GM21515 (cell line): ENCODE measurements at regions not wholly inside any gene's neighbourhood (a gene's known extent, or its start where the extent isn't known, plus 50 kb on each side); places are given as distances from the start of the nearest gene placed in this dataset.
"Not testable (repeated sequence)": the region's sequence is repeated elsewhere in the genome, so short reads cannot be mapped to it uniquely, and the experiment has no call there.

Experiments used
- ATAC-seq: cut with Tn5 transposase; IDR thresholded peaks from one replicate; pipeline ENCODE4 v1.9.1; 2021; ENCODE audit not compliant: unreplicated experiment

DNA sequence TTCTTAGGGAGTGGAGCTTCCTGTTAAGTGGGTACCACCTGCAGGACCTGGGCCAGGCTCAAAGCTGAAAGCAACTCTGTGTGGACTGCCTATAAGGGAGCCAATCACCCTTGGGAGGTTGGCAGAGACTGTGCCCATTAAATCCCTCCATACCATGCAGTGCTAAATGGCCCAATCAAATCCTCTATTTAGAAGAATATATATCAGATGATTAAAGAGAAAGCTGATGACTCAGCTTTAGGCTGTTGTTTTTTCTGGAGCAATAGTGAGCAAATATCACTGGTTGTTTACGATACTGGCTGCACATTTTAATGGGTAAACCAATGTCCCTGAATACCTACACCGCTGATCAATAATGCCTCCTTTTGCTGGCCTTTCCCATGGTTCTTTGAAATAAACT, 101.3 kb downstream of the TMX1 start:
- ATAC-seq, result no peak

DNA sequence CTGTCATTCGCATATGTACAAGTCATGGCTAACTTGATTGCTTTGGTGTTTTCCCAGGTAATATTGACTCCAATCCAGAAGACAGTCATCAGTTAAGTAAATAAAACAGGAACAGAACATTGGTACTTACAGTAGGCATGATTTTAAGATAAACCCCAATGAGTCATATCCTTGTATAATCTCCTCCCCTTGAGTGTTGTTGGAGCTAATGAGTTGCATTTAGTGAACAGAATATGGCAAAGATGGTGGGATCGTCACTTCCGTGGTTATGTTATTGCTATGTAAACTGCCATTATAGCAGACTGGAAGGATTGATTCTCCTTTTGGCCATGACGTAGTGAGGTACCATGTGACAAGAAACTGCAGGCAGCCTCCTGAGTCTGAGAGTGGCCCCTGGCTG, 102.2 kb downstream of the TMX1 start:
- ATAC-seq, result no peak

DNA sequence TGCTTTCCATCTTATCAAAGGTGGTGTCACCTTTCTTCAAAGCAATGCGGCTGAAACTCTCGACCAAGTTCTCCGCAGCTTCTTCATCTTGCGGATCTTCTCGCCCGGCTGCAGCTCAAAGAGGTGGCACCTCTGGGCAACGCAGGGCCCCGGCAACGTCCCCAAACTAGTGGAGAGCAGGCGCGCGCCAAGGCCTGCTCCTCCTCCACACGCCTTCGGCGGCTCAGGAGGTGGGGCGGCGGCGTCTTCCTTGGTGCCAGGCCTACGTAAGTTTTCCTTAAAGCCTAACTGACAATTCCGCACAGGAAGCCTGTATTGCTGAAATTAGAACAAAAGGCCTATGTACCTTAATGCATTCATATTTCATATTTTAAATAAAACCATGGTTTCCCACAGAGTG, 112.0 kb downstream of the TMX1 start:
- ATAC-seq, result no peak

DNA sequence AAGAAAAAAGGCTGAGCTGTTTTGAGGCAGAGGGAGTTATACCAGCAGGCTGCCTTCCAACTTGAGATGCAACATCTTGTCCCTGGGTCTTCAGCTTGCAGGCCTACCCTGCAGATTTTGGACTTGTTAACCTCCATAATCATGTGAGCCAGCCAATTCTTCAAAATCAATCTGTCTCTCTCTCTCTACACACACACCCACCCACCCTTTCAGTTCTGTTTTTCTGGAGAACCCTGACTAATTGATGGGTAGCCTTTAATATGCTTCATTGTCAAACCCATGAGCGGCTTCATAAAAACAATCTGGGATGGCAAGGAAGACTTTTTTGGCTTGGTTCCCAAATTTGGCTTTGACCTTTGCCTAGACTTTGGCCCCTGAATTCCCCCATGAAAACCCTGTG, 113.9 kb downstream of the TMX1 start:
- no peak for ATAC-seq

DNA sequence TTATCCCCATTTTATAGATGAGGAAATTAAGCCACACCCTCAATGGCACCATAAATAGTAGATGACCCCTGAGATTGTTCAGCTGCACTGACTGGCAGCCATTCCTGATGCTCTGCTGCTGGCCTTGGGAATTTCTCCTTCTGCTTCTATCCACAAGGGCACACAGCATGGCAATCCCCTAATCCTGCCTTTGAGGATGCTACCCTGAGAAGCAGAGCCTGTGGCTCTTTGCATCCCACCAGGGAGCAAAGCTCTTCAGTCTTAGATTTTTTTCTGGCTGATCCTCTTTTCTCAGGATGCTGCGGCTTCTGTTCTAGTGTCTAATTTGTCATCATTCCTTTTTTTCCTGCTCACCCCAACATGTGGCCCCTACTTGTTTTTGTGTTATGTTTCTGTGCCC, 114.8 kb downstream of the TMX1 start:
- ATAC-seq, result no peak

DNA sequence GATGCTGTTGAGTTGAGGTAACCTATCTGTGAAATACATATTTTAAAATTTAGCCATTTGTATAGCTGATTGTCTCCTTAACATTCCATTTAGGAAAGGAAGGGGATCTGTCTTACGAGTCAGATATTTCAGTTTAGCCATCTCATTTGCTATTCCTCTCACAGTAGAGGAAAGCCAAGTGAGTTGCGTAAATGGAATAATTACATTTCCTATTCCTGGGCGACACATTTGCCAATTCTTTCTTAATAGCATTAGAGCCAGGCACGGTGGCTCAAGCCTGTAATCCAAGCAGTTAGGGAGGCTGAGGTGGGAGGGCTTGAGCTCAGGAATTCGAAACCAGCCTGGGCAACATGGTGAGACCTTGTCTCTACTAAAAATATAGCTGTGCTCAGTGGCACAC, 116.3 kb downstream of the TMX1 start:
- no peak for ATAC-seq

DNA sequence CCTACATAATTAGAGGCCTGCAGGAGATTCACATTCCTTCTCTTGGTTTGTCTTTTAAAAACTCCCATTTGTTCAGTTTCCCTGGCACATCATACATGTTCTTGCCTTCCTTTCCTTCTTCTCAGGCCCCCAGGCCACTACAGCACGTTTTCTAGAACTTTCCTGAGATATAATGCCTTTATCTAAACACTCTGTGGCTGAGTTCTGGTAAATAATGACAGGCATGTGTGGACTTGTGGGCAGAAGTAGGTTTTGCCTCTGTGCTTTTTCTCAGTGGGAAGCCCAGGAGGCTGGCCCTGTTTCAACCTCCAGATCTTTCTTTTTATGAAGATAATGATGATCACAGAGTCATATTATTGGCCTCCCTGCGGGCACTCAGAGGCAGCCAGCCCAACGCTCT, 117.2 kb downstream of the TMX1 start:
- no peak for ATAC-seq

DNA sequence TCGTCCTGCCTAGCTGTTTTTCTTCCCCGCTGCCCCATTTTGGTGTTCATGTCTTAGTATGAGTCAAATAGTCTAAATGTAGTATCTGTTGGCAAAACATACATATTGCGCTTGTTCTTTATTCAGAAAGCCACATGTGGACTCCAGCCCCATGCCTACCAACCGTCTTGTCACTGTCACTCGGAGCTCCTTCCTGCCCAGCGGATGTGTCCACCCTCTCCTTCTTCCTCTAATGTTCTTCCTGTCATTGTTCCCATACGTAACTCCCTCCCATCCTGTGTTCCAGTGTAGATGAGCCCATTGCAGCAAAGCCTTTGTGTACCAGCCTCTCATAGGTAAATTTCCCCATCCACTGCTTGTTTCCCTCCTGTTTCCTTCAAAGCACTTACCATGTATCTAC, 120.5 kb downstream of the TMX1 start:
- no peak for ATAC-seq

DNA sequence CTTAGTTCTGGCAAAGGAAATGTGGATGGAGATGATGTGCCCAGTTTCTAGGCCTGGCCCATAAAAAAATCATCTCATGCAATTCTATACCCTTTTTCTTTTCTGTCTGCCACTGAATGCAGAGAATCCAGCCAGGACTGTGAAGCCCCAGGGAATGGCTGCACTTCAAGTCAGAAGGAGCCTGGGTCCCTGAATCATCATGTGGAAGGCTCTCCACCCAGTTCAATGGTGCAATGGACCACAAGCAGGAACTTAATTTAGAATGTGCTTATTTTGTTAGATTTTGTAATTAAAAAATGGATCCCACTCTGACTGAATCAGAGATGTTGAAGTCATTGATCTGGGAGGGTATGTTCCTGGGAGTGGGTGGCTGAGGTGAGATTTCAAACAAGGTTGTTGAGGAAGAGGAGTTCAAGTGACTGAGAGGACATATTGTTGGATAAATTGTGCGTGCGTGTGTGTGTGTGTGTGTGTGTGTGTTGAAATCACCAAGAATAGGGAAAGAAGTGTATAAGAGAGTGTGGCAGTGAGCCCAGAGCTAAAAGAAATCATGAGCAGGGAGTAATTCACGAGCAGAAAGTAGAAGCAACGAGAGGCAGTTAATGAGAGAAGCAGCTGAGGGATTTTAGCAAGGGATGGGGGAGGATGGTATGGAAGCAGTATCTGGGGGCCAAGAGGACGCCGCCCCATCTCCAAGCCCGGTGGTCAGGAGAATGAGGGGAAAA, 125.4 kb downstream of the TMX1 start:
- no peak for ATAC-seq

DNA sequence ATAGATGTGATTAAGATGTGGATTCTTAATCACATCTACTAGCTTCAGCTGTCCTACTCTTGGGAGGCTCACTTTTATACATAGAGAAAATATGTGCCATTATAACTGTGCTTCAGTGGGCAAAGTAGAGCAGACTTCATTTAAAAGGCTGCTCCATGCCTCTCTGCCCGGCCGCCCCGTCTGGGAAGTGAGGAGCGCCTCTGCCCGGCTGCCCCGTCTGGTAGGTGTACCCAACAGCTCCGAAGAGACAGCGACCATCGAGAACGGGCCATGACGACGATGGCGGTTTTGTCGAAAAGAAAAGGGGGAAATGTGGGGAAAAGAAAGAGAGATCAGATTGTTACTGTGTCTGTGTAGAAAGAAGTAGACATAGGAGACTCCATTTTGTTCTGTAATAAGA, 126.4 kb downstream of the TMX1 start:
- not testable (repeated sequence) for ATAC-seq

DNA sequence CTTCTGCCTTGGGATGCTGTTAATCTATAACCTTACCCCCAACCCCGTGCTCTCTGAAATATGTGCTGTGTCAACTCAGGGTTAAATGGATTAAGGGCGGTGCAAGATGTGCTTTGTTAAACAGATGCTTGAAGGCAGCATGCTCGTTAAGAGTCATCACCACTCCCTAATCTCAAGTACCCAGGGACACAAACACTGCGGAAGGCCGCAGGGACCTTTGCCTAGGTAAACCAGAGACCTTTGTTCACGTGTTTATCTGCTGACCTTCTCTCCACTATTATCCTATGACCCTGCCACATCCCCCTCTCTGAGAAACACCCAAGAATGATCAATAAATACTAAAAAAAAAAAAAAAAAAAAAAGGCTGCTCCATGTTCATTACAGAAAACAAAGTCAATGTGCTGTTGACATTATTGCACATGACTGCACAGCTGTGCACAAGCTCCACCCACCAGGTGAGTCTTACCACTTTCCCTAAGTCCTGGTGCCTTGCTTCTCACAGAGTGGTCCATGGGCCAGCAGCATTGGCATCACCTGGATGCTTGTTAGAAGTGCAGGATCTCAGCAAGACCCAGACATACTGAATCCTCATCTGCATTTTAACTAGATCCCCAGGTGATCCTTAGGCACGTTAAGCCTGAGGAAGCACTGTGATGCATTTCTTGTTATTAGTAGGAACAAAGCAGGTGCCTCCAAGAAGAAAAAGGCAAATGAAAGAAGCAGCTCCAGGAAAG, 127.0 kb downstream of the TMX1 start:
- not testable (repeated sequence) for ATAC-seq

DNA sequence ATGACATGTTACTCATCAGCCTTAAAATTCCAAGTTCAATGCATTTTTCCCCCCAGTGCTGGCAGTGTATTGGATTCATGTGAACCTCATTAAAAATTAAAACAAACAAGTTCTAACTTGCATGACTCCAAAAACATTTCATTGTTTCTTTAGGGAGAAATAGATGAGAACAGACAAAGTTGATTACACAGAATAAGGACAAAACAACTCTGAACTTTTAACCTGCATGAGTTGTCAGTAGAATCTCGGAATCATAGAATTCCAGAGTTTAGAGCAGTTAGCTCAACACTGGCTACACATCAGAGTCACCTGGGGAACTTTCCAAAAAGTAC, 127.5 kb downstream of the TMX1 start:
- no peak for ATAC-seq

DNA sequence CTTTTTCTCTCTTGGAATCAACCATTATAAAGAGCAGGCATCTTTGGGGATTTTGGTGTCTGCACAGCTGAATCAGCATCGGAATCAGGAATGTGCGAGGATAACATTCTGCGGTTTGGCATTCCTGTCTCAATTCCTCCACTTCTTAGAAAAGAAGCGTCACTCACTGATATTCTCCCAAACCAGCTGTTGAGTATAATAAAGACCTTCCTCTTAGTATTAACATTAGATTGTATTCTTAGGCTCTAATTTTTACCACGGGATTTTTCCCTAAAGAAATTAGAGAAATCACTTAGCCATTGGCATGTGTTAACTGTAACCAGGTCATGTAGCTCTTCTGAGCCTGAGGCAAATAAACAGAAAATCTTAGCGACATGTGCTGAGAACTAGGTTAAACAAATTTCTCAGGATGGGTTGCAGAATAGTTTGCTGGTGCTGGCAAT, 128.7 kb downstream of the TMX1 start:
- no peak for ATAC-seq

DNA sequence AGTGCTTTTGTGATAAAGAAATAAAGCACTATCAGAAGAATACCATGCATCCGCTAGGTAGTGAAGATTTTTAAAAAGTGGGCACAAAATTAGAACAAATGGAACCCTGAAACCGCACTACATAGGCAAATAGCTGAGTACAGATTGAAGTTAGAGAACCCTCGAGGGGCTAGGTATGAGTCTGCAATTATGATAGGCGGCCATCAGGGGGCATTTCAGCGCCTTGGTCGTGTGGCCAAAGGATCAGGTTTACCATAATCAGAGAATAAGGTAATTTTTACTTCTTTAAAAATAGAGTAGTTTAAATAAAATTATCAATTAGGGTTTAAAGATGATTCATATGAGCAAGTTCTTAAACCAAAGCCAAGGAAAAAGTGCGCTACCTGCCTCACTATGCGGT, 129.8 kb downstream of the TMX1 start:
- no peak for ATAC-seq

DNA sequence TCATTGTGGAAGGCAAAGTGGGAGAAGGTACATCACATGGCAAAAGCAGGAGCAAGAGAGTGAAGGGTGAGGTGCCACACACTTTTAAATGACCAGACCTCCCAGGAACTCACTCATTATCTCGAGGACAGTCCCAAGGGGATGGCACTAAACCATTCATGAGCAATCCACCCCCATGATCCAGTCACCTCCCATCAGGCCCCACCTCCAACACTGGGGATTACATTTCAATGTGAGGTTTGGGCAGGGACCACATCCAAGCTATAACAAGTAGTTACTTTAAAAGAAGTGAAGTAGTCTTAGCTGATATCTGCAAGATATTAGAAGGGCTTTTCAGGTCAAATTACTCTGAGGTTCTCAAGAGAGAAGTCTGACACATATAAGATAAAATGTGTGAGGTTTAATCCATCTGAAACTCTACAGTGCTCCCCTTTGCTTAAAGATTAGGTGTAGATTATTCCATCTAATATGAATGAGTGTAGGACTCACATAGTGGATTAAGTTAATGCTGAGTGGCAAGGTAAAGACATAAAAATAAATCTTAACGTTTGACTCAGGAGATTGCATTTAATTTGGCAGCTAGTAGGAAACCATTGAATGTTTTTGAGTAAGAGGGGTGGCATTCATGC, 130.8 kb downstream of the TMX1 start:
- ATAC-seq, result no peak

DNA sequence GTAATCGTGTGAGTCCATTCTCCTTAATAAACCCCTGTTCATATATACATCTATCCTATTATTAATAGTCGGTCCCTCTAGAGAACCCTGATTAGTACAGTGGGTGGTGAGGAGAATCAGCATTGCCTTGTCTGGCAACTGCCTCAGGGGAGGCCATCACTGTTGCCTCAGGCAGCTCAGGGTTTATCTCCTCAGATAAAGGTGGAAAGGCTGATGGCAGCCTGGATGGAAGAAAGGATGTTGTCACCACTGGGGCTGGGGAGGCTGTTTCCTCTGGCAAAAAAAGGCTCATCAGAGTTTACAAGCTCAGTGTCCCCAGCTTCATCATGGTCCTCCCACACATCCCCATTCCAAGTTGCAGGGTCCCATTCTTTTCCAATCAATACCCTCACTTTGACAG, 137.1 kb downstream of the TMX1 start:
- not testable (repeated sequence) for ATAC-seq

DNA sequence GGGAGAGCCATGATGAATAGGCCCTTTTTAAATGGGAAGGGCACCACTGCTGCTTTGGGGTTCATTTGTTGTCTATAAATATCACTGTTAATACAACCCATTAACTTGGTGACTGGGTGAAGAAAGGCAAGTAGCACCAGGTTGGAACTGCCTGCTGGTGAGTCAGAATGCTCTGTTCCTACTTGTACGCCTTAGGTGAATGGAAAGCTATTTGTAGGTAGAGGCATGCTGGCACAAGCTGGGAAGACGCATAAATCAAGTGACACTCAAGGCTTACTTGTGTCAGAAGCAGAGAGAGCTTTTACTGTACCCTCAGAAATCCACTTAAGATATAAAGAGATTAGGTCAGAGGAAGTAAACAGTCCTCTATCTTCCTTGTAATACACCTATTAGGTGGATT, 142.5 kb downstream of the TMX1 start:
- no peak for ATAC-seq

DNA sequence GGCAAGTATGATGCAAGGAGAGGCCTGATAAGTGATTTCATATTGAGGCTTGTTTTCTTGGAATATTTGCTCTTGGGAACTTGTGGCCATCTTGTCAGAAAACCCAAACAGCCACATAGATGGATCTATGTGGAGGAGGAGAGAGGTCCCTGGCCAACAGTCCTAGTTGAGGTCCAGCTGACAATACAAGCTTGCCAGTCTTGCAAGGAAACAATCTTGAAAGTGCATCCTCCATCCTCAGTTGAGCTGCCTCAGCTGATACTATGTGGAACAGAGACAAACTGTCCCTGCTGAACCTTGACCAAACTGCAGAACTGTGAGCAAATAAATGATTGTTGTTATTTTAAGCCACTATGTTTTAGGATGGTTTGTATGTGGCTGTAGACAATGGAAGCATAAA, 146.4 kb downstream of the TMX1 start:
- ATAC-seq, result no peak

DNA sequence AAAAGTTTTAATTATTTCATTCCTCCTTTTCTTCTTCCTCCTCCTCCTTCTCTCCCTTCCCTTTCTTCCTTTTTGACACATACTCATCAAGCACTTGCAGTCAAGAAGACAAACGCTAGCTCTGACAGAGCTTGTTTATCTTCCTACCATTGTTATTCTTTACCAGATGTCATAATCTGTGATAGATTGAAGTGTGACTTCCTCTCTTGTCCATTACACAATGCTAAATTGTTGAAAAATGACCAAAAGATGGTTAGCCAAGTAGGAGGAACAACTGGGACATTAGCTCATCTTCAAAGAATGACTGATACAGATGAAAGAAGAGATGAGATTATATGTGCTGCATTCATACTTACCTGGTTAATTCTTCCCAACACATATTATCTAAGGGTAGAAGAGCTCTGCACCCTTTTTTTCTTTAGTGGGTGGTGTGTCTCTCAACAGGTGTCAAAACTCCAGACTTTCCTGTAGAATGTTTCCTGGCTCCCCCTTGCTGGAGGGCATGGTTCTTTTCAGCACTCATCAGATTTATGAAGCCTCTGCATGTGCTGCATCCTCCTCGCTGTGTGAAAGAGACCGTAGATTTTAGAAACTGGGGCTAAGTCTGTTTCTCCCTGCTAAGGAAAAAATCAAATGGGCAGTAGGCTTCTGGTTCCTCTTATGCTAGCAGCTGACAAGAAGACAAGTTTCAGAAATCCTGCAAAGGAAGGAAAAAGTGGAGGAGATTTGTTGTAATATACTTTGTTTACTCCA, 147.1 kb downstream of the TMX1 start:
- ATAC-seq, result no peak

DNA sequence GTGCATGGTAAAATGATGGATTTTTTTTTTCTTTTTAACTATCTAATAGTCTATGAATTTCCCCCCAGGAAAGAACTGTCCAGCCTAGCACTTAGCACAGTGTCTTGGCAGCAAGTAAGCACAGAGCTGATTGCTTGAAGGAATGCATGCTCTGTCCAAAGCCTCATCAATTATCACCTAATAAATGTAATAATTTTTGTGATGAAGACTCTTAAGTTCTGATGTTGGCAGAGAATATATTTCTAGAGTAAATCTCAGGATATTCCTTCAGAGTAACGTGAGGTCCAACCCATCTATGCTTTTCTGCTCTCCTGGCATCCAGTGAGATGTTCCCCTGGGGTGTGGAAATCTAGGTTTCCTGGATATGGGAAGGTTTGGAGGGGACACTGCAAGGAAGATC, 152.4 kb downstream of the TMX1 start:
- ATAC-seq, result no peak

DNA sequence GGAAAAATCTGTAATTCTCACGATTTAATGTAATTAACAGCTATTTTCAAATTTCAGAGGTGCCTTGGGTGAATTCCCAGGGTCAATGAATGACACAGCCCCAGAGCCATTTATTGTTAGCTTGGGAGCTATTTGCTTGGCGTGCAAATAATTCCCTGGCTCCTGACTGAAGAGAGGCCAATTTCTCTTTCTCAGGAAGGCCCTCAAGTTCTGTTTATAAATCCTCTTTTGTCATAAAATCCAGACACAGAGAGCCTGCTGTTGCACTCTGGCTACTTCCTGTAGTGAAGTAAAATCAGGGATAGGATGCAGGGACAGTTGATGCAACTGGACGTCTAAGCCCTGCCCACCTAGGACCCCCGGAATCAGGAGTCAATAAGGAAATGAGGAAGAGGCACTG, 154.3 kb downstream of the TMX1 start:
- ATAC-seq, result no peak

DNA sequence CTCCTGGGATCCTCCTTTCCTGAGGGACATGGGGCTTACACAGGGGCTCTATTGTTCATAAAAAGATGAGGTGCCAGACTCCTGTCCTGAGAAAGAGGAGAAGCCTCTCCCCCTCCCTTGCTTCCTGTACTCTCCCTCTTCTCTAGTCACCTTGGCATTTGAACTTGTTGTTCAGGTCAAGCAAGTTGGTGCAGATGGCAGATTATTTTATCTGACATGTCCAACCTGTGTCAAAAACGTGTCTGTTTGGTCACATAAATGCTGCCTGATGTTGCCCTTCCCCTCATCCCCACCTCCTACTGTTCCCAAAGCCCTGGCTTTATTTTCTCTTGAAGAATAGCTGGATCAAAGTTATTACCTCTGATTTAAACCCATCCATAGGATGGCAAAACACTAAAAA, 154.8 kb downstream of the TMX1 start:
- ATAC-seq, result no peak
